ENCODE measurements at regions not wholly inside any gene's neighbourhood (a gene's known extent, or its start where the extent isn't known, plus 50 kb on each side); places are given as distances from the start of the nearest gene placed in this dataset.

DNA sequence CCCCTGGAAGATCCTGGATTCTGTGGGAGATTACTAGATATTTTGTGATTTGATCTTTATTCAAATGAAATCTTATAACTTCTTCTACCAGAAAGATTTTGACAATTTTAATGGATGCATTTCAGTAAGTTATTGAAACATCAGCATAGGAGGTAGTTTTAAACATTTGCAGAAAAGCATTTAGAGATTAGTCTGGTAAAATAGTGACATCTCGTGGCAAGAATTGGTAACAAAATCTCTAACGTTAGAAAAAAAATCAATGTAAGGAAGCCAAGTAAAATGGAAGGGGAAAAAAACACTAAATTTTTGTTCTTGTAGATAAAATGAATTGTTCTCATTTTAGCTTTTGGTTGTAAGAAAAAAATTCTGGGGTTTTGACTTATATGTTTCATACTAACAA, 73.3 kb downstream of the TASL start:
- TF ChIP-seq CTCF (IDR thresholded peaks at IDR 0.05; ENCODE audit: insufficient read depth, low read length) = no peak
- no peak for TF ChIP-seq POLR2AphosphoS5 (IDR thresholded peaks at IDR 0.05; ENCODE audit: low read depth)
- TF ChIP-seq, protein P1, sequence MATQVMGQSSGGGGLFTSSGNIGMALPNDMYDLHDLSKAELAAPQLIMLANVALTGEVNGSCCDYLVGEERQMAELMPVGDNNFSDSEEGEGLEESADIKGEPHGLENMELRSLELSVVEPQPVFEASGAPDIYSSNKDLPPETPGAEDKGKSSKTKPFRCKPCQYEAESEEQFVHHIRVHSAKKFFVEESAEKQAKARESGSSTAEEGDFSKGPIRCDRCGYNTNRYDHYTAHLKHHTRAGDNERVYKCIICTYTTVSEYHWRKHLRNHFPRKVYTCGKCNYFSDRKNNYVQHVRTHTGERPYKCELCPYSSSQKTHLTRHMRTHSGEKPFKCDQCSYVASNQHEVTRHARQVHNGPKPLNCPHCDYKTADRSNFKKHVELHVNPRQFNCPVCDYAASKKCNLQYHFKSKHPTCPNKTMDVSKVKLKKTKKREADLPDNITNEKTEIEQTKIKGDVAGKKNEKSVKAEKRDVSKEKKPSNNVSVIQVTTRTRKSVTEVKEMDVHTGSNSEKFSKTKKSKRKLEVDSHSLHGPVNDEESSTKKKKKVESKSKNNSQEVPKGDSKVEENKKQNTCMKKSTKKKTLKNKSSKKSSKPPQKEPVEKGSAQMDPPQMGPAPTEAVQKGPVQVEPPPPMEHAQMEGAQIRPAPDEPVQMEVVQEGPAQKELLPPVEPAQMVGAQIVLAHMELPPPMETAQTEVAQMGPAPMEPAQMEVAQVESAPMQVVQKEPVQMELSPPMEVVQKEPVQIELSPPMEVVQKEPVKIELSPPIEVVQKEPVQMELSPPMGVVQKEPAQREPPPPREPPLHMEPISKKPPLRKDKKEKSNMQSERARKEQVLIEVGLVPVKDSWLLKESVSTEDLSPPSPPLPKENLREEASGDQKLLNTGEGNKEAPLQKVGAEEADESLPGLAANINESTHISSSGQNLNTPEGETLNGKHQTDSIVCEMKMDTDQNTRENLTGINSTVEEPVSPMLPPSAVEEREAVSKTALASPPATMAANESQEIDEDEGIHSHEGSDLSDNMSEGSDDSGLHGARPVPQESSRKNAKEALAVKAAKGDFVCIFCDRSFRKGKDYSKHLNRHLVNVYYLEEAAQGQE (IDR thresholded peaks at IDR 0.05; ENCODE audit: insufficient replicate concordance, low read depth) = no peak
